Cardiac muscle cell (in vitro differentiated cells and primary cell): ENCODE measurements at regions not wholly inside any gene's neighbourhood (a gene's known extent, or its start where the extent isn't known, plus 50 kb on each side); places are given as distances from the start of the nearest gene placed in this dataset.

Experiments
- DNase-seq, 2 donors: peaks; one replicate each; pipeline versions ENCODE4 v3.0.0 to v3.0.0-alpha.2; 2010 to 2017; ENCODE audit warnings: low read depth in 1 of 2, low spot score in 1 of 2
- H3K27ac ChIP-seq: fragments of 200-600 bp; sonication (generic); 2 replicates; pipeline ENCODE4 v1.5.1; 2016
- H3K27me3 ChIP-seq: fragments of 200-600 bp; sonication (generic); 2 replicates; pipeline ENCODE4 v1.6.0; 2016; ENCODE audit warnings: control low read depth
- H3K36me3 ChIP-seq: fragments of 200-600 bp; sonication (generic); 2 replicates; pipeline ENCODE4 v1.5.1; 2016; ENCODE audit warnings: control low read depth
- H3K4me1 ChIP-seq: fragments of 200-600 bp; sonication (generic); 2 replicates; pipeline ENCODE4 v1.8.1; 2017; ENCODE audit warnings: low read depth, mild to moderate bottlenecking, mixed run types
- H3K4me3 ChIP-seq: fragments of 200-600 bp; sonication (generic); 2 replicates; pipeline ENCODE4 v1.5.1; 2016; ENCODE audit warnings: mild to moderate bottlenecking
- H3K9me3 ChIP-seq: fragments of 200-600 bp; sonication (generic); 2 replicates; pipeline ENCODE4 v1.5.1; 2017; ENCODE audit warnings: low read depth, mild to moderate bottlenecking, control low read depth
- TF ChIP-seq, protein P1 (sequence below): IDR thresholded peaks from 2 replicates; pipeline ENCODE4 v1.5.1; 2012; ENCODE audit warnings: low read depth, mild to moderate bottlenecking, low read length

- Histone ChIP-seq H3K27me3 (no peaks in the 10 kb centered on the region), H3K27ac (no peak overlapping the region), H3K4me1 (no peaks in the 10 kb centered on the region), H3K36me3 (no peaks in the 10 kb centered on the region), H3K4me3 (no peak overlapping the region), H3K9me3 (no peaks in the 10 kb centered on the region)
- DNase-seq: peak; percentile 9 to 31
- TF ChIP-seq, protein P1, sequence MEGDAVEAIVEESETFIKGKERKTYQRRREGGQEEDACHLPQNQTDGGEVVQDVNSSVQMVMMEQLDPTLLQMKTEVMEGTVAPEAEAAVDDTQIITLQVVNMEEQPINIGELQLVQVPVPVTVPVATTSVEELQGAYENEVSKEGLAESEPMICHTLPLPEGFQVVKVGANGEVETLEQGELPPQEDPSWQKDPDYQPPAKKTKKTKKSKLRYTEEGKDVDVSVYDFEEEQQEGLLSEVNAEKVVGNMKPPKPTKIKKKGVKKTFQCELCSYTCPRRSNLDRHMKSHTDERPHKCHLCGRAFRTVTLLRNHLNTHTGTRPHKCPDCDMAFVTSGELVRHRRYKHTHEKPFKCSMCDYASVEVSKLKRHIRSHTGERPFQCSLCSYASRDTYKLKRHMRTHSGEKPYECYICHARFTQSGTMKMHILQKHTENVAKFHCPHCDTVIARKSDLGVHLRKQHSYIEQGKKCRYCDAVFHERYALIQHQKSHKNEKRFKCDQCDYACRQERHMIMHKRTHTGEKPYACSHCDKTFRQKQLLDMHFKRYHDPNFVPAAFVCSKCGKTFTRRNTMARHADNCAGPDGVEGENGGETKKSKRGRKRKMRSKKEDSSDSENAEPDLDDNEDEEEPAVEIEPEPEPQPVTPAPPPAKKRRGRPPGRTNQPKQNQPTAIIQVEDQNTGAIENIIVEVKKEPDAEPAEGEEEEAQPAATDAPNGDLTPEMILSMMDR: no peak
Observed at GRCh38 chr4:22090661-22091351, 142.2 kb upstream of the KCNIP4 start.

DNA sequence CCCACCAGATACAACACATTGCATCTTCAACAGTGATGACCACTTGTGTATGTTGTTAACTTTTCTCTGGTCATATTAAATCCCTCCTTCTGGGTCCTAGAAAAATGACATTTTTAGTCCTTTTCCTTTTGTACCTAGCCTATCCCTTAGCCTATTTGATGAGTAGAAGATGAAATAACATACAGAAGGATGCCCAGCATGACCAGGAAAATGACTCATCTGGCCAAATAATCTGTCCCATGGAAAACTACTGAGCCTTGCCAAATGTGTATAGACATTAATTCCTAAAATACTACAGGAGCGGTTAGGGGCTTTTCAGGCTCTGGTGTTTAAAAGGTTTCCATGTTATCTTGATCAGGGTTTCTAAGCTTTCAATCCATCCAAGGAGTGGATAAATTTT is 129.0 kb upstream of the KCNIP4 start:
- H3K4me3 ChIP-seq: no peak overlapping the region
- no peaks in the 10 kb centered on the region for H3K27me3 ChIP-seq
- H3K36me3 ChIP-seq: no peaks in the 10 kb centered on the region
- TF ChIP-seq, protein P1: no peak
- DNase-seq: no peak
- H3K4me1 ChIP-seq: no peaks in the 10 kb centered on the region
- no peak overlapping the region for H3K27ac ChIP-seq
- H3K9me3 ChIP-seq: no peaks in the 10 kb centered on the region

- TF ChIP-seq, protein P1: no peak
- Histone ChIP-seq H3K4me3 (no peak overlapping the region), H3K4me1 (no peaks in the 10 kb centered on the region), H3K27me3 (no peaks in the 10 kb centered on the region), H3K27ac (no peak overlapping the region), H3K36me3 (no peaks in the 10 kb centered on the region), H3K9me3 (no peaks in the 10 kb centered on the region)
- DNase-seq: no peak
Observed at GRCh38 chr4:22072726-22073125, 124.2 kb upstream of the KCNIP4 start.

- Histone ChIP-seq H3K27me3 (no peaks in the 10 kb centered on the region), H3K9me3 (no peaks in the 10 kb centered on the region), H3K4me3 (no peak overlapping the region), H3K4me1 (no peaks in the 10 kb centered on the region), H3K36me3 (no peaks in the 10 kb centered on the region), H3K27ac (no peak overlapping the region)
- no peak for DNase-seq
- TF ChIP-seq, protein P1: no peak
Observed at GRCh38 chr4:22072240-22072639, 123.7 kb upstream of the KCNIP4 start.

DNA sequence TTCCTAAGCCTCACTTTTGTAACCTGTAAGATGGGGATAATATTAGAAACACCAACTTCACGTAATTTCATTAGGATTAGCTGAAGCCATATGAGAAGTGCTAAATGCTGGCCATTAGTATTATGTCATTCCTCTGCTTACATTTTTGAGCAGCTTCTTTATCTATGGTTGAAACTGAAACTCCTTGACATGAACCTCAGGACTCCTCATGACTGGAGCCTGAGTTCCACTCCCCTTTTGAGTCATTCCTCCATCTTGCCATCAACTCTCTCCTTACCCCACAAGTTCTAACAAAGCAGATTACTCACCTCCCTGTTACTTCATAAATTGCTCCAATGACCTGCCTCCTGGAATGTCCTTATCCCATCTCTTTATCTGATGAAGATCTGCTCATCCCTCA is 123.2 kb upstream of the KCNIP4 start:
- TF ChIP-seq, protein P1: no peak
- H3K27ac ChIP-seq: no peak overlapping the region
- no peak for DNase-seq
- H3K4me3 ChIP-seq: no peak overlapping the region
- H3K9me3 ChIP-seq: no peaks in the 10 kb centered on the region
- H3K27me3 ChIP-seq: no peaks in the 10 kb centered on the region
- no peaks in the 10 kb centered on the region for H3K4me1 ChIP-seq
- H3K36me3 ChIP-seq: no peaks in the 10 kb centered on the region

- Histone ChIP-seq H3K27ac (no peak overlapping the region), H3K4me1 (no peaks in the 10 kb centered on the region), H3K4me3 (no peak overlapping the region), H3K9me3 (no peaks in the 10 kb centered on the region), H3K36me3 (no peaks in the 10 kb centered on the region), H3K27me3 (no peaks in the 10 kb centered on the region)
- no peak for DNase-seq
- TF ChIP-seq, protein P1: no peak
Observed at GRCh38 chr4:22070256-22070655, 121.7 kb upstream of the KCNIP4 start.
